GM12878 (cell line): ENCODE measurements at regions not wholly inside any gene's neighbourhood (a gene's known extent, or its start where the extent isn't known, plus 50 kb on each side); places are given as distances from the start of the nearest gene placed in this dataset.
"Not testable (repeated sequence)": the region's sequence is repeated elsewhere in the genome, so short reads cannot be mapped to it uniquely, and the experiment has no call there.

Source experiments
- ATAC-seq: fragments of 200-7000 bp; cut with Tn5 transposase; 3 replicates; pipeline ENCODE4 v1.9.1; 2020; ENCODE audit warnings: mild to moderate bottlenecking, moderate library complexity
- BruUV-seq: library from RNA; stranded (reverse); fragments of 400-500 nt; replicated peaks from 2 replicates; lab custom pipeline; 2021; lab: Mats Ljungman, UMichigan
- CTCF ChIA-PET: fragments of 300-600 bp; sonication (Branson Sonifier 250); formaldehyde crosslinking; extraction: SDS; loops from one replicate; lab custom pipeline; 2021; ENCODE audit warnings: inconsistent platforms; lab: Yijun Ruan, JAX
- POLR2A ChIA-PET: fragments of 350-600 bp; formaldehyde crosslinking; extraction: SDS; loops from one replicate; lab custom pipeline; 2021; ENCODE audit warnings: inconsistent platforms; lab: Charles Lee
- RAD21 ChIA-PET: fragments of 300-600 bp; sonication (Branson Sonifier 250); formaldehyde crosslinking; loops from one replicate; lab custom pipeline; 2023; ENCODE audit warnings: antibody characterized with exemption; ENCODE audit not compliant: unreplicated experiment; lab: Charles Lee
- SMC1A ChIA-PET: fragments of 300-600 bp; sonication (Branson Sonifier 250); formaldehyde crosslinking; loops from one replicate; lab custom pipeline; 2023; ENCODE audit not compliant: unreplicated experiment, uncharacterized antibody; lab: Charles Lee
- DNase-seq: peaks from one replicate; pipeline ENCODE4 v3.0.0-alpha.2; 2011; ENCODE audit warnings: low read depth, low spot score
- FAIRE-seq: peaks from 3 replicates; lab custom pipeline; 2011; peaks lifted over from hg19 to GRCh38; lab: Jason Lieb, UNC
- H2AFZ ChIP-seq: 2 replicates; pipeline ENCODE4 v1.6.0; 2011; ENCODE audit warnings: low read depth, low read length, control low read depth; ENCODE audit not compliant: control insufficient read depth
- H3K27ac ChIP-seq: 2 replicates; pipeline ENCODE4 v1.5.1; 2011; ENCODE audit warnings: control low read depth; ENCODE audit not compliant: control insufficient read depth, insufficient read depth
- H3K27me3 ChIP-seq, 2 experiments: replicated peaks in 1 of 2; 2 replicates each; pipeline versions ENCODE4 v1.6.0 to v1.6.1; 2011; ENCODE audit warnings: low read length in 1 of 2; ENCODE audit not compliant: control insufficient read depth in 2 of 2, insufficient read depth in 2 of 2
- H3K36me3 ChIP-seq, 2 experiments: 2 replicates each; pipeline ENCODE4 v1.5.1; 2011; ENCODE audit warnings: low read length in 1 of 2; ENCODE audit not compliant: control insufficient read depth in 2 of 2, insufficient read depth in 2 of 2
- H3K4me1 ChIP-seq: 2 replicates; pipeline ENCODE4 v1.6.1; 2011; ENCODE audit warnings: mild to moderate bottlenecking, low read length, moderate library complexity, mixed read lengths; ENCODE audit not compliant: control insufficient read depth, insufficient read depth
- H3K4me2 ChIP-seq: 2 replicates; pipeline ENCODE4 v1.6.0; 2011; ENCODE audit warnings: control low read depth; ENCODE audit not compliant: control insufficient read depth, insufficient read depth
- H3K4me3 ChIP-seq: fragments of 200-600 bp; sonication (generic); 2 replicates; pipeline ENCODE4 v1.5.1; 2016
- H3K79me2 ChIP-seq: 2 replicates; pipeline ENCODE4 v1.6.0; 2011; ENCODE audit warnings: low read length; ENCODE audit not compliant: control insufficient read depth, insufficient read depth
- H3K9ac ChIP-seq: 2 replicates; pipeline ENCODE4 v1.8.0; 2011; ENCODE audit warnings: low read length, control low read depth, mixed read lengths; ENCODE audit not compliant: control insufficient read depth, insufficient read depth
- H3K9me3 ChIP-seq: replicated peaks from 3 replicates; pipeline ENCODE4 v1.5.1; 2011; ENCODE audit warnings: mild to moderate bottlenecking, low read length; ENCODE audit not compliant: control insufficient read depth, insufficient read depth
- H4K20me1 ChIP-seq: 2 replicates; pipeline ENCODE4 v1.6.0; 2011; ENCODE audit not compliant: control insufficient read depth, insufficient read depth
- ASH2L ChIP-seq: fragments of 300-600, 200-600 bp; sonication (generic); IDR thresholded peaks from 2 replicates; pipeline ENCODE4 v1.6.1; 2017; ENCODE audit warnings: low read depth, mild to moderate bottlenecking, borderline replicate concordance
- DPF2 ChIP-seq: fragments of 450-650 bp; IDR thresholded peaks from 2 replicates; pipeline ENCODE4 v1.6.1; 2017; ENCODE audit warnings: mild to moderate bottlenecking
- FOXK2 ChIP-seq: fragments of 450-650 bp; IDR thresholded peaks from 2 replicates; pipeline ENCODE4 v1.6.1; 2017; ENCODE audit warnings: mild to moderate bottlenecking, moderate library complexity
- GABPA ChIP-seq: IDR thresholded peaks from 2 replicates; pipeline ENCODE4 v1.6.1; 2014; ENCODE audit warnings: antibody characterized with exemption, low read depth, mild to moderate bottlenecking, inconsistent platforms
- MYB ChIP-seq: fragments of 150-350 bp; IDR thresholded peaks from 2 replicates; pipeline ENCODE4 v1.6.1; 2014; ENCODE audit warnings: mild to moderate bottlenecking, low read depth, low read length, borderline replicate concordance
- NBN ChIP-seq: fragments of 450-650 bp; IDR thresholded peaks from 2 replicates; pipeline ENCODE4 v1.6.1; 2016
- RCOR1 ChIP-seq: conservative IDR thresholded peaks from 2 replicates; pipeline ENCODE4 v1.6.1; 2012; ENCODE audit warnings: low read depth, low read length, improper control_type of control experiment
- RFX5 ChIP-seq: IDR thresholded peaks from 2 replicates; pipeline ENCODE4 v1.6.1; 2011; ENCODE audit warnings: low read depth, low read length, improper control_type of control experiment
- SUZ12 ChIP-seq: fragments of 200-600 bp; sonication (generic); IDR thresholded peaks from one replicate; pipeline ENCODE4 v1.6.1; 2018; ENCODE audit warnings: antibody characterized with exemption, mild to moderate bottlenecking; ENCODE audit not compliant: unreplicated experiment
- USF2 ChIP-seq: IDR thresholded peaks from 2 replicates; pipeline ENCODE4 v1.6.1; 2011; ENCODE audit warnings: low read depth, low read length, improper control_type of control experiment, borderline replicate concordance
- YBX1 ChIP-seq: fragments of 450-650 bp; IDR thresholded peaks from 2 replicates; pipeline ENCODE4 v1.6.1; 2016; ENCODE audit warnings: antibody characterized with exemption
- YY1 ChIP-seq: IDR thresholded peaks from 2 replicates; pipeline ENCODE4 v1.6.1; 2011; ENCODE audit warnings: low read depth, mild to moderate bottlenecking, low read length
- ZBED1 ChIP-seq: IDR thresholded peaks from 2 replicates; pipeline ENCODE4 v1.6.1; 2016; ENCODE audit warnings: borderline replicate concordance
- WGBS: methylation state at CpG from one replicate; pipeline ENCODE4 v1.1.6; 2016; ENCODE audit warnings: low lambda C conversion rate; ENCODE audit not compliant: insufficient replicate concordance, insufficient coverage; ENCODE audit errors: missing lambda C conversion rate; 5-methylcytosine and 5-hydroxymethylcytosine counted together
- in situ Hi-C: fragments of 300-500 bp; cut with MboI; formaldehyde crosslinking; loops from 9 replicates; pipeline ENCODE4 v1.14.3; 2018; ENCODE audit warnings: mixed read lengths
- intact Hi-C: fragments of 100-400 bp; cut with micrococcal nuclease; formaldehyde crosslinking; loops from one replicate; pipeline ENCODE4 v1.14.2; 2022; ENCODE audit not compliant: unreplicated experiment

DNA sequence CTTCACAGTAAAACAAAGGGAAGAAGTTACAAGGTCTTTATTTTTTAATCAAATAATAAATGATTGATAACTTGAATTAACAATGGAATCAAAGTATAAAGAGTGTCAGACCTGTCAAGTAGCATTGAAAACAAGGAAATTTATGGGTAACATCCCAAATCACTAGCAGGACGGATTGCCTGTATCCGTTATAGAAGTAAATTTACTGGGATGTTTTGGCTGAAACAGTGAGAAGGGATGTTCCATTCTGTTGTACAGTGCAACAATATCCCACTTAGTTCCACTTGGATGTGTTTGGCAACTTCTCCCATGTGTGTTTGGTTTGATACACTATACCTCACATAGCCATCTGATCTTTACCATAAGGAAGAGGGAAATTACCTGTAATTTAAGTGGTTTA lies 421.0 kb upstream of the CHD1 start:
- no peak for ATAC-seq
- DNase-seq: no peak
- FAIRE-seq: no peak
- Histone ChIP-seq H3K27me3 (no peaks in the 10 kb centered on the region), H4K20me1 (no peaks in the 10 kb centered on the region), H3K4me1 (no peaks in the 10 kb centered on the region), H3K9me3 (no peaks in the 10 kb centered on the region), H3K79me2 (no peaks in the 10 kb centered on the region), H3K27ac (no peak overlapping the region), H3K9ac (no peak overlapping the region), H2AFZ (no peak overlapping the region), H3K4me3 (no peak overlapping the region), H3K4me2 (no peak overlapping the region), H3K36me3 (no peaks in the 10 kb centered on the region)
- no peak for TF ChIP-seq MYB
- TF ChIP-seq FOXK2: no peak
- TF ChIP-seq ASH2L: no peak
- no peak for TF ChIP-seq ZBED1
- no peak for TF ChIP-seq GABPA
- TF ChIP-seq USF2: no peak
- TF ChIP-seq YY1: no peak
- TF ChIP-seq YBX1: no peak
- no peak for TF ChIP-seq DPF2
- WGBS: 0% methylated on average over 2 of the region's 2 CpGs
- ChIA-PET RAD21 (no interaction called here), POLR2A (no interaction called here), SMC1A (no interaction called here), CTCF (no interaction called here)
- intact Hi-C loops (no loop called here), in situ Hi-C loops (no loop called here)
- BruUV-seq: no TSS peak

GRCh38 chr5:99348597-99348996 lies 419.8 kb upstream of the CHD1 start:
- RAD21 ChIA-PET: no interaction called here
- intact Hi-C loops (no loop called here), in situ Hi-C loops (no loop called here)
- CTCF ChIA-PET: no interaction called here
- Histone ChIP-seq H2AFZ (no peak overlapping the region), H3K9me3 (no peaks in the 10 kb centered on the region), H3K4me3 (no peak overlapping the region), H3K4me1 (no peaks in the 10 kb centered on the region), H3K27ac (no peak overlapping the region), H3K27me3 (no peaks in the 10 kb centered on the region), H4K20me1 (no peaks in the 10 kb centered on the region), H3K79me2 (no peaks in the 10 kb centered on the region), H3K4me2 (no peak overlapping the region), H3K36me3 (no peaks in the 10 kb centered on the region), H3K9ac (no peak overlapping the region)
- WGBS: 55% methylated on average over 4 of the region's 4 CpGs
- TF ChIP-seq RCOR1 (no peak), RFX5 (no peak), SUZ12 (no peak), NBN (no peak)
- BruUV-seq: no TSS peak
- no peak for ATAC-seq
- DNase-seq: no peak
- SMC1A ChIA-PET: no interaction called here
- no peak for FAIRE-seq
- POLR2A ChIA-PET: no interaction called here

GRCh38 chr5:99339758-99340157 lies 411.0 kb upstream of the CHD1 start:
- H2AFZ ChIP-seq, H4K20me1 ChIP-seq, H3K9ac ChIP-seq, H3K9me3 ChIP-seq, CTCF ChIA-PET, RAD21 ChIA-PET, H3K36me3 ChIP-seq, DNase-seq, H3K4me2 ChIP-seq, H3K4me3 ChIP-seq, BruUV-seq, ATAC-seq, H3K27ac ChIP-seq, SMC1A ChIA-PET, H3K4me1 ChIP-seq, in situ Hi-C loops, FAIRE-seq, intact Hi-C loops, H3K27me3 ChIP-seq, H3K79me2 ChIP-seq, POLR2A ChIA-PET: not testable (repeated sequence)
- 73% methylated on average over 2 of the region's 2 CpGs for WGBS
